Neural cell (in vitro differentiated cells): ENCODE measurements at regions not wholly inside any gene's neighbourhood (a gene's known extent, or its start where the extent isn't known, plus 50 kb on each side); places are given as distances from the start of the nearest gene placed in this dataset.

Experiments
- H2AFZ ChIP-seq: fragments of 200-600, 300-800 bp; sonication (generic), shearing (Covaris generic); 2 replicates; pipeline ENCODE4 v1.6.0; 2014; ENCODE audit warnings: low read depth, mild to moderate bottlenecking, antibody characterized with exemption, low read length, moderate library complexity
- H3F3A ChIP-seq: fragments of 200-600 bp; shearing (Covaris generic); 2 replicates; pipeline ENCODE4 v1.6.1; 2016; ENCODE audit warnings: mild to moderate bottlenecking, moderate library complexity, mixed read lengths, antibody characterized with exemption, low read length; ENCODE audit not compliant: insufficient read depth, poor library complexity, severe bottlenecking
- H3K27ac ChIP-seq: fragments of 200-600, 300-800 bp; sonication (generic), shearing (Covaris generic); 2 replicates; pipeline ENCODE4 v1.5.1; 2014; ENCODE audit warnings: mild to moderate bottlenecking, low read length, moderate library complexity
- H3K27me3 ChIP-seq: fragments of 300-800, 200-600 bp; sonication (generic), shearing (Covaris generic); 2 replicates; pipeline ENCODE4 v1.6.0; 2014; ENCODE audit warnings: mild to moderate bottlenecking, low read depth, low read length, moderate library complexity; ENCODE audit not compliant: insufficient read depth
- H3K36me3 ChIP-seq: fragments of 300-800, 200-600 bp; sonication (generic), shearing (Covaris generic); 2 replicates; pipeline ENCODE4 v1.5.1; 2014; ENCODE audit warnings: mild to moderate bottlenecking, antibody characterized with exemption, low read length, moderate library complexity; ENCODE audit not compliant: insufficient read depth
- H3K4me2 ChIP-seq: fragments of 300-800, 200-600 bp; sonication (generic), shearing (Covaris generic); 2 replicates; pipeline ENCODE4 v1.6.0; 2014; ENCODE audit warnings: mild to moderate bottlenecking, low read length
- H3K4me3 ChIP-seq: fragments of 300-800, 200-600 bp; sonication (generic), shearing (Covaris generic); 2 replicates; pipeline ENCODE4 v1.5.1; 2014; ENCODE audit warnings: mild to moderate bottlenecking, low read length, moderate library complexity
- H3K79me2 ChIP-seq: fragments of 200-600 bp; shearing (Covaris generic); replicated peaks from 2 replicates; pipeline ENCODE4 v1.6.0; 2014; ENCODE audit warnings: mild to moderate bottlenecking, low read length, moderate library complexity; ENCODE audit not compliant: insufficient read depth
- H3K9ac ChIP-seq: fragments of 300-800, 200-600 bp; sonication (generic), shearing (Covaris generic); 2 replicates; pipeline ENCODE4 v1.6.1; 2016; ENCODE audit warnings: mild to moderate bottlenecking, low read length, mixed read lengths
- H3K9me2 ChIP-seq: fragments of 200-600 bp; shearing (Covaris generic); 2 replicates; pipeline ENCODE4 v1.6.1; 2016; ENCODE audit warnings: mild to moderate bottlenecking, low read length, mixed read lengths; ENCODE audit not compliant: insufficient read depth
- H3K9me3 ChIP-seq: fragments of 200-600, 300-800 bp; sonication (generic), shearing (Covaris generic); 2 replicates; pipeline ENCODE4 v1.6.1; 2016; ENCODE audit warnings: mild to moderate bottlenecking, mixed run types, low read length, moderate library complexity, mixed read lengths
- H4K20me1 ChIP-seq: fragments of 200-600 bp; shearing (Covaris generic); 2 replicates; pipeline ENCODE4 v1.6.1; 2016; ENCODE audit warnings: mild to moderate bottlenecking, mixed run types; ENCODE audit not compliant: insufficient read depth
- EP300 ChIP-seq: fragments of 450-650 bp; conservative IDR thresholded peaks from 2 replicates; pipeline ENCODE4 v1.6.1; 2014; ENCODE audit warnings: antibody characterized with exemption, mild to moderate bottlenecking, moderate library complexity; ENCODE audit not compliant: poor library complexity, severe bottlenecking
- EZH2 ChIP-seq: fragments of 200-600, 300-800 bp; shearing (Covaris generic), sonication (generic); IDR thresholded peaks from 2 replicates; pipeline ENCODE4 v1.6.1; 2014; ENCODE audit warnings: antibody characterized with exemption, low read length, borderline replicate concordance, mild to moderate bottlenecking; ENCODE audit not compliant: insufficient read depth, poor library complexity, severe bottlenecking
- MXI1 ChIP-seq: fragments of 450-650 bp; conservative IDR thresholded peaks from 2 replicates; pipeline ENCODE4 v1.6.1; 2014; ENCODE audit warnings: antibody characterized with exemption, mild to moderate bottlenecking; ENCODE audit not compliant: poor library complexity, severe bottlenecking
- POLR2AphosphoS5 ChIP-seq: IDR thresholded peaks from 2 replicates; pipeline ENCODE4 v1.6.1; 2012
- RAD21 ChIP-seq: fragments of 450-650 bp; conservative IDR thresholded peaks from 2 replicates; pipeline ENCODE4 v1.6.1; 2014; ENCODE audit warnings: antibody characterized with exemption, mild to moderate bottlenecking, moderate library complexity
- SMC3 ChIP-seq: fragments of 450-650 bp; conservative IDR thresholded peaks from 2 replicates; pipeline ENCODE4 v1.6.1; 2014; ENCODE audit warnings: antibody characterized with exemption, mild to moderate bottlenecking, moderate library complexity; ENCODE audit not compliant: poor library complexity
- TAF1 ChIP-seq: IDR thresholded peaks from 2 replicates; pipeline ENCODE4 v1.6.1; 2012; ENCODE audit warnings: low read depth
- TF ChIP-seq, protein P1 (sequence below): IDR thresholded peaks from 2 replicates; pipeline ENCODE4 v1.6.1; 2012; ENCODE audit warnings: borderline replicate concordance
- TF ChIP-seq, protein P2 (sequence below): fragments of 450-650 bp; IDR thresholded peaks from 2 replicates; pipeline ENCODE4 v1.5.1; 2014; ENCODE audit warnings: antibody characterized with exemption, mild to moderate bottlenecking, moderate library complexity; ENCODE audit not compliant: poor library complexity, severe bottlenecking

DNA sequence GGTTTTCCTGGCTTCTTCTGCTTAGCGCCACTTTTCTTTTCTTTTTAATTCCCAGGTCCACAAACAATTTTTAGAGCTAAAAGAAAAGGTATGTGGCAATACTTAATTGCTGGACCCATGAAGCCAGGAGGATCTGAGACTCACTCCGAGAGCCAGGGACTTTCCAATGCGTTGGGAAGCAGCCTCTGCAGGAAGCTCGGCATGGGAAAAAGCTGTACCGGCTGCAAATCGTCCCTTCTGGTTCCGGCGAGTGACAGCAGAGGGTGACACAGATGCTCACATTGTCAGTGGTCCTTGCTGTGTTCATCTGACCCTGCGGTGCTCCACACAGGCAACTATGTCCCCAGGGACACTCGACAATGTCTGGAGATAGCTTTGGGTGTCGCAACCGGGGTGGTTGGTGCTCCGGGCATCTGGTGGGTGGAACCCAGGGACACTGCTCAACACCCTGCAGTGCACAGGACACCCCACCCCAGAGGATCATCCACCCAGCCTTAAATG is 164.0 kb downstream of the PRKX start:
- no peaks in the 10 kb centered on the region for H3K9me2 ChIP-seq
- H3K79me2 ChIP-seq, result no peaks in the 10 kb centered on the region
- no peaks in the 10 kb centered on the region for H3F3A ChIP-seq
- no peaks in the 10 kb centered on the region for H3K9me3 ChIP-seq
- H4K20me1 ChIP-seq, result no peaks in the 10 kb centered on the region
- H3K27ac ChIP-seq, result no peak overlapping the region
- no peaks in the 10 kb centered on the region for H3K27me3 ChIP-seq
- no peak overlapping the region for H3K4me3 ChIP-seq
- H3K9ac ChIP-seq, result no peak overlapping the region
- H3K36me3 ChIP-seq, result no peaks in the 10 kb centered on the region
- H3K4me2 ChIP-seq, result no peak overlapping the region
- no peak for TF ChIP-seq MXI1
- no peak for TF ChIP-seq TAF1
- TF ChIP-seq RAD21, result no peak
- no peak for TF ChIP-seq SMC3
- TF ChIP-seq, protein P1, sequence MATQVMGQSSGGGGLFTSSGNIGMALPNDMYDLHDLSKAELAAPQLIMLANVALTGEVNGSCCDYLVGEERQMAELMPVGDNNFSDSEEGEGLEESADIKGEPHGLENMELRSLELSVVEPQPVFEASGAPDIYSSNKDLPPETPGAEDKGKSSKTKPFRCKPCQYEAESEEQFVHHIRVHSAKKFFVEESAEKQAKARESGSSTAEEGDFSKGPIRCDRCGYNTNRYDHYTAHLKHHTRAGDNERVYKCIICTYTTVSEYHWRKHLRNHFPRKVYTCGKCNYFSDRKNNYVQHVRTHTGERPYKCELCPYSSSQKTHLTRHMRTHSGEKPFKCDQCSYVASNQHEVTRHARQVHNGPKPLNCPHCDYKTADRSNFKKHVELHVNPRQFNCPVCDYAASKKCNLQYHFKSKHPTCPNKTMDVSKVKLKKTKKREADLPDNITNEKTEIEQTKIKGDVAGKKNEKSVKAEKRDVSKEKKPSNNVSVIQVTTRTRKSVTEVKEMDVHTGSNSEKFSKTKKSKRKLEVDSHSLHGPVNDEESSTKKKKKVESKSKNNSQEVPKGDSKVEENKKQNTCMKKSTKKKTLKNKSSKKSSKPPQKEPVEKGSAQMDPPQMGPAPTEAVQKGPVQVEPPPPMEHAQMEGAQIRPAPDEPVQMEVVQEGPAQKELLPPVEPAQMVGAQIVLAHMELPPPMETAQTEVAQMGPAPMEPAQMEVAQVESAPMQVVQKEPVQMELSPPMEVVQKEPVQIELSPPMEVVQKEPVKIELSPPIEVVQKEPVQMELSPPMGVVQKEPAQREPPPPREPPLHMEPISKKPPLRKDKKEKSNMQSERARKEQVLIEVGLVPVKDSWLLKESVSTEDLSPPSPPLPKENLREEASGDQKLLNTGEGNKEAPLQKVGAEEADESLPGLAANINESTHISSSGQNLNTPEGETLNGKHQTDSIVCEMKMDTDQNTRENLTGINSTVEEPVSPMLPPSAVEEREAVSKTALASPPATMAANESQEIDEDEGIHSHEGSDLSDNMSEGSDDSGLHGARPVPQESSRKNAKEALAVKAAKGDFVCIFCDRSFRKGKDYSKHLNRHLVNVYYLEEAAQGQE, result no peak
- no peak for TF ChIP-seq EP300
- no peak for TF ChIP-seq POLR2AphosphoS5
- no peak overlapping the region for H2AFZ ChIP-seq

DNA sequence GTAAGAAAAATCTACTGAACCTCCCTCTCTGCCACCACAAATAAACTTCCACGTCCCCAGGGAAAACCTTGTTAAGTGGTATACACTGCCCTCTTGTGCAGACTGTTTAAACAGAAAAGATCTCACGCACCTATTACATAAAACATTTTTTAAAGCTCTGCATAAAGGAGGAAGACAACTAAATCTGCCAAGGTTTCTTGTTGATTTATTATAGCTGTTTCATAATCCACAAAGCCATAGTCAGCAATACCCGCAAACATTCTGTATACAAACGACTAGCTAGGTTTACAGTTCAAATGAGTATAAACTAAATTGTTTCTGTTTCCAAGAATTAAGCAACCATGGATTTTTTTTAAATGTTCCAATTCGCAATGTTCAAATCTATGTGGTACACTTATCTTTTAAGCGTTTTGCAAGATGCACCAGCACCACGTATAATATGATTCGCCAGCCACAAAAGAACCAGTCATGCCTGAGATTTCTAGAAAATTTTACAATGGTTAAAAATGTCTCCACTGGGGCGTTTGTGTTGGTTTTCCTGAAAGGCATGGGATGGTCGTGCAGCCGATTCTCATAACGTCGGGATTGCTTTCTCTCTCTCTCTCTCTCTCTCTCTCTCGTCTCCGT is 164.6 kb downstream of the PRKX start:
- H3K79me2 ChIP-seq, result no peaks in the 10 kb centered on the region
- no peaks in the 10 kb centered on the region for H3K36me3 ChIP-seq
- H2AFZ ChIP-seq, result no peak overlapping the region
- no peak overlapping the region for H3K9ac ChIP-seq
- no peaks in the 10 kb centered on the region for H3F3A ChIP-seq
- H3K9me3 ChIP-seq, result no peaks in the 10 kb centered on the region
- no peaks in the 10 kb centered on the region for H3K27me3 ChIP-seq
- no peaks in the 10 kb centered on the region for H4K20me1 ChIP-seq
- H3K27ac ChIP-seq, result no peak overlapping the region
- TF ChIP-seq SMC3 (no peak), RAD21 (peak; percentile 40)
- H3K4me2 ChIP-seq, result no peak overlapping the region
- no peak overlapping the region for H3K4me3 ChIP-seq
- H3K9me2 ChIP-seq, result no peaks in the 10 kb centered on the region

DNA sequence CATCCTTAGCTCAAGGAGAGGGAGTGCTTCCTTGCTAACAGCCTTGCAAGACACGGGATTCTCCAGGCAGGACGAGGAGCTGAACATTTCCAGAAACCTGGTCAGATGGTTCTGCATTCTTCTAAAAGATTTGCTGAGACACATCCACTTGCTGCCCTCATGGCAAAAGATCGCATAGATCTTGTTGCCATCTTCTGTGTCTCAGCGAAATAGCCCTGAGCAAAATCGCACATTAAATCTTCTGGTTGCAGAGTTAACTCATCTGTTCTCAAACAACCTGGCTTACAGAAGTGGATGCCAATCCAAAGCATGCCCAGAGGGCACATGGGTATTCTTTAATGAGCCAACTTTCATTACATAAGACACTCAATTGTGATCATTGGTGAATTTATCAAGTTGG is 167.5 kb downstream of the PRKX start:
- H4K20me1 ChIP-seq, result no peaks in the 10 kb centered on the region
- no peaks in the 10 kb centered on the region for H3F3A ChIP-seq
- no peaks in the 10 kb centered on the region for H3K9me3 ChIP-seq
- H3K27me3 ChIP-seq, result no peaks in the 10 kb centered on the region
- no peaks in the 10 kb centered on the region for H3K36me3 ChIP-seq
- H3K27ac ChIP-seq, result no peak overlapping the region
- H3K4me3 ChIP-seq, result no peak overlapping the region
- no peak overlapping the region for H3K4me2 ChIP-seq
- no peaks in the 10 kb centered on the region for H3K79me2 ChIP-seq
- TF ChIP-seq, protein P2, sequence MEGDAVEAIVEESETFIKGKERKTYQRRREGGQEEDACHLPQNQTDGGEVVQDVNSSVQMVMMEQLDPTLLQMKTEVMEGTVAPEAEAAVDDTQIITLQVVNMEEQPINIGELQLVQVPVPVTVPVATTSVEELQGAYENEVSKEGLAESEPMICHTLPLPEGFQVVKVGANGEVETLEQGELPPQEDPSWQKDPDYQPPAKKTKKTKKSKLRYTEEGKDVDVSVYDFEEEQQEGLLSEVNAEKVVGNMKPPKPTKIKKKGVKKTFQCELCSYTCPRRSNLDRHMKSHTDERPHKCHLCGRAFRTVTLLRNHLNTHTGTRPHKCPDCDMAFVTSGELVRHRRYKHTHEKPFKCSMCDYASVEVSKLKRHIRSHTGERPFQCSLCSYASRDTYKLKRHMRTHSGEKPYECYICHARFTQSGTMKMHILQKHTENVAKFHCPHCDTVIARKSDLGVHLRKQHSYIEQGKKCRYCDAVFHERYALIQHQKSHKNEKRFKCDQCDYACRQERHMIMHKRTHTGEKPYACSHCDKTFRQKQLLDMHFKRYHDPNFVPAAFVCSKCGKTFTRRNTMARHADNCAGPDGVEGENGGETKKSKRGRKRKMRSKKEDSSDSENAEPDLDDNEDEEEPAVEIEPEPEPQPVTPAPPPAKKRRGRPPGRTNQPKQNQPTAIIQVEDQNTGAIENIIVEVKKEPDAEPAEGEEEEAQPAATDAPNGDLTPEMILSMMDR, result no peak
- TF ChIP-seq, protein P1, result no peak
- no peak for TF ChIP-seq EP300
- TF ChIP-seq SMC3, result no peak
- TF ChIP-seq TAF1, result no peak
- TF ChIP-seq POLR2AphosphoS5, result no peak
- TF ChIP-seq EZH2, result no peak
- no peak for TF ChIP-seq MXI1
- no peak for TF ChIP-seq RAD21
- no peaks in the 10 kb centered on the region for H3K9me2 ChIP-seq
- no peak overlapping the region for H3K9ac ChIP-seq
- no peak overlapping the region for H2AFZ ChIP-seq
